ENCODE measurements at regions not wholly inside any gene's neighbourhood (a gene's known extent, or its start where the extent isn't known, plus 50 kb on each side); places are given as distances from the start of the nearest gene placed in this dataset.

GRCh38 chr2:128435576-128436478 is 117.2 kb upstream of the HS6ST1 start:
- in situ Hi-C loops (cut with MboI; ENCODE audit: low sequenced_read_pairs) = no loop called here

DNA sequence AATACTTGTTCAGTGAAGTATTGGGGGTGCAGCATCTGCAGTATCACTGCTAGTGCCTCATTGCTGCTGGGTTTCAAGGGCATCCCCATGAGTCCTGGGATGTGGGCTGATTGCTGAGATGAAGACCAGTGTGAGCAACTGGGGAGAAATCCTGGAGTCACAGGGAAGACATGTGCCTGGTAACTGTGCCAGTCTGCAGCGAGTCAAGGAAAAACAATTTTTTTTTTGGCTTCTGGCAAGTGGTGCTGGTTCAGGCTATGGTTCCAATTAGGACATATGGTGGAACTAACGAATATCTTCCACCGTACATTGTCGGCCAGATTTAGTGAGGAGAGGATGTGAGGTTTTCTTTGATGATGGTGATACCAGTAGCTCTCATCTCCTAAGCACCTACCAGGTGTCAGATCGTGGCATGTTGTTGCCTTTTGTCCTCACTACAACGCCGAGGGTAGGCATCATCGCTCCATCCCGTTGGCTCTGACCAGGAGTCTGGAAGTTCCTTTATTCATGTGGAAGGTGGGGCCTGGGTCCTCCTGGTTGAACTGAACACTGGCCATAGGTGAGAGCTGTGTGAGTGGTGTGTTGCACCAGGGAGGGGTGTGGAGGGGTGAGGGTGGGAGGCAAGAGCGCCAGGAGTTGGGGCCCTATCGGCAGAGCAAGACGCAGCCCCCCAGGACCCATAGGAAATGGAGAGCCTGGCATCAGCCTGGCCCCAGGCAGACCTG is 118.0 kb upstream of the HS6ST1 start:
- in situ Hi-C loops (cut with MboI; ENCODE audit: low sequenced_read_pairs) = no loop called here

DNA sequence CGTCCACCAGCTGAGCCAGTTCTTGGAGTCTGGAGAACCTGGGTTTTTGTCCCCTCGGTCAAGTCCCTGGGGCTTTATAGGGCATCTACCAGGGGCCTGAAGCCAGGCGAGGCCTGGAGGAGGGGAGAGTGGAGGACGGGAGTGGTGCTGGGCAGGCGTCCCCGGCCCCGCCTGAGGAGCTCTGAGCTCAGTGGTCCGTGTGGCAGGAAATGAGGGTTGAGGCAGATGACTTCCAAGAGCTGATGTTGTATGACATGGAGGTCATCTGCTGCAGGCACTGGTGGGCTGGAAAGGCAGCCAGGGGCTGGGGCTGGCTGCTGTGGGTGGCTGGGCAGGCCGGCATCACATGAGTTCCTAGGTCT is 118.5 kb upstream of the HS6ST1 start:
- in situ Hi-C loops (cut with MboI; ENCODE audit: low sequenced_read_pairs) = no loop called here

GRCh38 chr2:128438091-128438490 is 119.4 kb upstream of the HS6ST1 start:
- in situ Hi-C loops (cut with MboI; ENCODE audit: low sequenced_read_pairs) = no loop called here

- in situ Hi-C loops (cut with MboI; ENCODE audit: low sequenced_read_pairs) = no loop called here
Measured at GRCh38 chr2:128438586-128438985, 119.9 kb upstream of the HS6ST1 start.

GRCh38 chr2:128439031-128439790 is 120.5 kb upstream of the HS6ST1 start:
- in situ Hi-C loops (cut with MboI; ENCODE audit: low sequenced_read_pairs) = no loop called here

- in situ Hi-C loops (cut with MboI; ENCODE audit: low sequenced_read_pairs) = no loop called here
Measured at GRCh38 chr2:128439791-128440665, 121.4 kb upstream of the HS6ST1 start.

GRCh38 chr2:128440666-128441340 is 122.1 kb upstream of the HS6ST1 start:
- in situ Hi-C loops (cut with MboI; ENCODE audit: low sequenced_read_pairs) = no loop called here

GRCh38 chr2:128441341-128442052 is 122.8 kb upstream of the HS6ST1 start:
- in situ Hi-C loops (cut with MboI; ENCODE audit: low sequenced_read_pairs) = no loop called here

DNA sequence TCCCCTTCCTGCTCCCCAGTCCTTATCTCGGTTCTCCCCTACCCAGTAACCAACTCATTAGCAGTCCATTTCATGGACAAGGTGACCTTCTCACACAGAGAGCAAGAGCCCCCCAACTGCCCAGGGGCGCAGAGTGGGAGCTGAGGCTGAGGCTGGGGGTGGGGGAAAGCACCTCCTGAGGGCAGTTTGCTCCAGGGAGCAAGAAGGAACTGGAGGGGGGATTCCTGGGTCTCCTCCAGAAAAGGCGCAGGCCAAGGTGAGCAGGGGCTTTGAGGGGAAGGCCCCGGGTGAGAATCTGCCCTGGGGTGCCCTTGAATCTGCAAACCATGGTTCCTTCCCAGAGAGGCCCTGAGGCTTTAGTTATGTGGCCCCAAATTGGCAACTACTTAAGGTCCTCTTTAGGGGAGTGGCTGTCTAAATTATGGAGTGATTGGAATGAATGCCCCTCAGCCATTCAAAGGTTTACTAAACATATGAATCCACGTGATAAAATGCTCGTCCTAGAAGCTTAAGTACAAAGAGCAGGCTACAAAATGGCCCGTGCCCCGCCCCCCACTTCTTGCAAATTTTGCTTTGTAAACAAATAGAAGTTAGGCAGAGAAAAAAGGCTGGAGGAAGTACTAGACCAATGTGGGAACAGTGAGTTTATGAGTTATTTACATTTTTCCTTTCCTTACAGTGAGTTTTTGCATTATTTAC is 123.5 kb upstream of the HS6ST1 start:
- in situ Hi-C loops (cut with MboI; ENCODE audit: low sequenced_read_pairs) = no loop called here

DNA sequence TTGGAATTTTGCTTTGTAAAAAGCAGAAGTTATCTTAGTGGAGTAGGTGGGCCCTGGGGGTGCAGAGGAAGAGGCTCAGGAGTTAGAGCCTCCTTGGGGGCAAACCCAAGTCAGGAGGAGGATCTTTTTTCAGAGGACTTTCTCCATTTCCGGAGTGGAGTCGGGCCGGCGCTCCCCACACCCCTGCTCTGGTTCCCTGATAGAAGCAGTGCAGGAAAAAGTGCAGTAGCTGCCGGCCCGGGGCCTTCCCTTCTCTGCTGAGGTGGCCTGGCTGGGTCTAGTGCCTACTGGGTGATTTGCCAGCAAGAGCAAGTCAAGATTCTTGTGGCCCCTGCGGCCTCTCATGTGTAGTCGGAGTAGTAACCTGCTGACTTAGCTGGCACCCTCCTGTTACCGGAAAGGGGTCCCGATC is 124.2 kb upstream of the HS6ST1 start:
- in situ Hi-C loops (cut with MboI; ENCODE audit: low sequenced_read_pairs) = no loop called here

- in situ Hi-C loops (cut with MboI; ENCODE audit: low sequenced_read_pairs) = no loop called here
Measured at GRCh38 chr2:128444121-128444771, 125.6 kb upstream of the HS6ST1 start.

DNA sequence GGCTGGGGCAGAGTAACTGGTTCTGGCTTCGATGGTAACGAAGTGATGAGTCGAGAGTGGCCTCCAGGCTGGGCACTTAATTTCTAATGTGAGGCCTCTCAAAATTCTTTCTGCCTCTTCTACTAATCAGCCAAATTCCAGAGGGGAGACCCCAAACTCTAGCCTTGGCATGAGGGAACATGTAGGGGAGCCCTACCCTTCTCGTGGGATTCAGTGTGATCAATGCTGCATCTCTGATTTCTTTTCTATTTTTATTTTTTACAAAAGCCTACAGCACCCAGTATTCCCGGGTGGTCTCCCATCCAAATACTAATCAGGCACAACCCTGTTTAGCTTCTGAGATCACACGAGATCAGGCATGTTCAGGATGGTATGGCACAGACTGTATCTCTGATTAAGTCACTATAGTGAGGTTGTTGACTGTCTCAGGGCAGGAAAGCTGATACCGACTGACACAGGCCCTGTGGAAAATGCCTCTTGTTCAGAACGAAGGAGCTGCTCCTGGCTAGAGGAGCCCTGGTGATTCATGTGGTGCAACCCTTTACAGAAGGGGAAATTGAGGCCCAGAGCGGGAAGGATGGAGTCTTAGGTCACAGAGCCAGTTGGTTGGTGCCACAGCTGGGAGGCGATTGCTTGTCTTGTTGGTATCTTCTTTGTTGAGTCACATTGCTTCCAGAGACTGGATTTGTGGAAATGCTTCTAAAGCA is 126.3 kb upstream of the HS6ST1 start:
- in situ Hi-C loops (cut with MboI; ENCODE audit: low sequenced_read_pairs) = no loop called here

- in situ Hi-C loops (cut with MboI; ENCODE audit: low sequenced_read_pairs) = no loop called here
Measured at GRCh38 chr2:128445523-128445900, 126.8 kb upstream of the HS6ST1 start.

DNA sequence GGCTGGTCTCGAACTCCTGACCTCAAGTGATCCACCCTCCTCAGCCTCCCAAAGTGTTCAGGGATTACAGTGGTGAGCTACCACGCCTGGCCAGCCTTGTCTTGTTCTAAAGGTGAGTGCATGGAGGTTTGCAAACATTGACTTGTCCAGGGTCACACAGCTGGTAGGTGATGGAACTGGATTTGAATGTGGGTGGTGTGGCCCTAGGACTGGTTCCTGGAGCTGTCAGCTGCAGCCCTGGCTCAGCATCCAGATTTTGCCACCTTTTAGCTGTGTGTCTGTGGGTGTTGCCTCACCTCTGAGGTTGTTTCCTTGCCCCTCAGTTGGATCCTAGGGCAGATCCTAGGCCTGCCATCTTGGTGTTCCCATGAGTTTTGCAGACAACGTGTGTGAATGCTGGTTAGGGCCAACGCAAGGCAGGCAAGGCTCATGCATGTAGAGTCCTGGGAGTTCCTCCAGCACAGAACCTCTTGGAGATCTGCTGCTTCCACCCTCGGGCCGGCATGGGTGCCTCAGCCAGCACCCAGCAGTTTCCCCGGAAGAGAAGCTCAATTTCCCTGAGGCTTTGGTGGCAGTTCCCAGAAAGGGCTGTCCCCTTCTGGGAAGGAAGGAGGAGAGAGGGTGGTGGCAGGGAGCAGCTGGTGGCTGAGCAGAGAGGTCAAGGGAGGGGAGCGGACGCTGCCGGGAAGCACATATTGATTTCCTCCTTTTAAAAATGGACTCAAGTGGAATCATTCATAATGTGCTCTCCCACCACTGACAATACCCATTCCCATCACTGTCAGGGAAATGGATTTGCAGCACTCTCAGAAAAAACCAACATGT is 127.6 kb upstream of the HS6ST1 start:
- in situ Hi-C loops (cut with MboI; ENCODE audit: low sequenced_read_pairs) = no loop called here

- in situ Hi-C loops (cut with MboI; ENCODE audit: low sequenced_read_pairs) = no loop called here
Measured at GRCh38 chr2:128446874-128447537, 128.3 kb upstream of the HS6ST1 start.

All from HL-60/S4 treated with retinoic acid at 250 ng/mL for 4 days and 3 days (cell line).